Bronchial epithelial cell (primary cell): ENCODE measurements at regions not wholly inside any gene's neighbourhood (a gene's known extent, or its start where the extent isn't known, plus 50 kb on each side); places are given as distances from the start of the nearest gene placed in this dataset.
A peak's percentile ranks its signal among the peaks of the same experiment; 100 is the strongest.

ENCODE experiments used
- DNase-seq: peaks from one replicate; pipeline ENCODE4 v3.0.0-alpha.2; 2010; ENCODE audit warnings: low read depth
- FAIRE-seq: peaks from 2 replicates; lab custom pipeline; 2011; peaks lifted over from hg19 to GRCh38; lab: Jason Lieb, UNC
- H3K27me3 ChIP-seq: 2 replicates; pipeline ENCODE4 v1.5.1; 2011; ENCODE audit warnings: low read length; ENCODE audit not compliant: control insufficient read depth, insufficient read depth
- H3K36me3 ChIP-seq: 2 replicates; pipeline ENCODE4 v1.5.1; 2011; ENCODE audit warnings: low read length; ENCODE audit not compliant: control insufficient read depth, insufficient read depth
- H3K4me3 ChIP-seq: 2 replicates; pipeline ENCODE4 v1.5.1; 2011; ENCODE audit warnings: mild to moderate bottlenecking, low read depth, low read length, control low read depth
- TF ChIP-seq, protein P1 (sequence below): IDR thresholded peaks from 2 replicates; pipeline ENCODE4 v1.5.1; 2011; ENCODE audit warnings: mild to moderate bottlenecking, moderate library complexity, low read length, control low read depth, inconsistent platforms; ENCODE audit not compliant: insufficient read depth, severe bottlenecking

DNA sequence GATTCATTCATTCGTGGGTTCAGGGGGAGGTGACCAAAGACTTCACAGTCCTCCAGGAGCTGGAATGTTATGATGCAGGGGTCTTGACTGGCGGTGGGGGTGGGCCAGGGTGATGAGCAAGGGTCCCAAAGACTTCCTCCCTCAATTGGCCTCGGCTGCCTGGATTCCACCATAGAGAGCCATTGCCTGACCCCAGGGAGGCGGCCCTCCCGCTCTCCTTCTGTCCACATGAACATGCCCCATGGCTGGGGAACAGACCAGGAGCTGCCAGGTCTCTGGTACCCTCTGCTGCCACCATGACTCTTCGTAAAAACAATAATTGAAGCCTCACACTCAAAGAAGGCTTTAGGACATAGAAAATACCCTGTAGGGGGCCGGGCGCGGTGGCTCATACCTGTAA, 102.5 kb upstream of the CASZ1 start:
- Histone ChIP-seq H3K4me3 (no peak overlapping the region), H3K36me3 (no peaks in the 10 kb centered on the region), H3K27me3 (no peaks in the 10 kb centered on the region)
- DNase-seq (no peak), FAIRE-seq (peak; percentile 47)
- TF ChIP-seq, protein P1, sequence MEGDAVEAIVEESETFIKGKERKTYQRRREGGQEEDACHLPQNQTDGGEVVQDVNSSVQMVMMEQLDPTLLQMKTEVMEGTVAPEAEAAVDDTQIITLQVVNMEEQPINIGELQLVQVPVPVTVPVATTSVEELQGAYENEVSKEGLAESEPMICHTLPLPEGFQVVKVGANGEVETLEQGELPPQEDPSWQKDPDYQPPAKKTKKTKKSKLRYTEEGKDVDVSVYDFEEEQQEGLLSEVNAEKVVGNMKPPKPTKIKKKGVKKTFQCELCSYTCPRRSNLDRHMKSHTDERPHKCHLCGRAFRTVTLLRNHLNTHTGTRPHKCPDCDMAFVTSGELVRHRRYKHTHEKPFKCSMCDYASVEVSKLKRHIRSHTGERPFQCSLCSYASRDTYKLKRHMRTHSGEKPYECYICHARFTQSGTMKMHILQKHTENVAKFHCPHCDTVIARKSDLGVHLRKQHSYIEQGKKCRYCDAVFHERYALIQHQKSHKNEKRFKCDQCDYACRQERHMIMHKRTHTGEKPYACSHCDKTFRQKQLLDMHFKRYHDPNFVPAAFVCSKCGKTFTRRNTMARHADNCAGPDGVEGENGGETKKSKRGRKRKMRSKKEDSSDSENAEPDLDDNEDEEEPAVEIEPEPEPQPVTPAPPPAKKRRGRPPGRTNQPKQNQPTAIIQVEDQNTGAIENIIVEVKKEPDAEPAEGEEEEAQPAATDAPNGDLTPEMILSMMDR = no peak

DNA sequence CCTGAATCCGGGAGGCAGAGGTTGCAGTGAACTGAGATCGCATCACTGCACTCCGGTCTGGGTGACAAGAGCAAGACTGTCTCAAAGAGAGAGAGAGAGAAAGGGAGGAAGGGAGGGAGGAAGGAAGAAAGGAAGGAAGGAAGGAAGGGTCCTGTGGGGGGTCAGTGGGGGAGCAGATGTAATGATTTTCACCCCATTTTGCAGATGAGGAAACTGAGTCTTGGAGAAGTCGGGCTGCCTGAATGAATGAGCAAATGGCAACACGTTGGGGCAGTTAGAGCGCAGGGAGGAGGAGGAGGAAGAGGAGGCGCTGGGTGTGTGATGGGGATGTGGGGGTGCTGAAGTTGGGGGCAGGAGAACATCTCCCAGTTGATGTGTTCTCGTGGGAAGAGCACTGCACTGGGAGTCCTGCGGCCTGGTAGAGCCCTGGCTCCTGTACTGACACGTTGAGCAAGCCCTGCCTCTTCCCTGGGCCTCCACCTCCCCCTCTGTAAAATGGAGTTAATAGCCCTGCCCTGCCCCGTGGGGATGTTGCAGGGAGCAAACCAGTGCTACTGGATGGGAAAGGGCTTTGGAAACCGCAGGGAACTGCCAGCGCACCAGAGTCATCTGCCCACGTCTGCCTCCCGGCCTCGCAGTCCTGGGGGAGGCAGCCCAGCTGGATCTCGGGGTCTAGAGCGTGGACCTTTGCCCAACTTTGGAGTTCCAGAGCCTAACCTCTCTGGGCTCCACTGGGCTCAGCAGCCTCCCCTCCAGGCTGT, 103.2 kb upstream of the CASZ1 start:
- Histone ChIP-seq H3K27me3 (no peaks in the 10 kb centered on the region), H3K4me3 (no peak overlapping the region), H3K36me3 (no peaks in the 10 kb centered on the region)
- TF ChIP-seq, protein P1 = no peak
- DNase-seq (peak; percentile 60), FAIRE-seq (peak; percentile 28)

DNA sequence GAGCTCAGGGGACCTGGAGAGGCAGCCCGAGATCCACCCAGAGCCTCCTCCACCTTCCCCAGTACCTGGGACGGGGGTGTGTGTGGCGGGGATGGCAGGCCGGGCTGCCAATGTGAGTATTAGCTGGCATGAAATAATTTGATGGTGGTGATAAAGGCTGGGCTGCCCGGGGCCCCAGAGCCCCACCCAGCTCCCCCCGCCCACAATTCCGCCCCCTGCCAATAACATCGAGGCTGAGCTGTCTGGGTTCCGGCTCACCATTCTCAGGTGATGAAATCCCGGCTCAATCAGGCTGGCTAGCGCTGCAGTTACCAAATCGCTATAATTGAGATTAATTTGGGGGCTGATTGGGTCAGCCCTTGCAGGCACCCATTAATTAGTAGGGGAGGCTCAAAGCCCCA, 103.8 kb upstream of the CASZ1 start:
- DNase-seq (peak; percentile 58), FAIRE-seq (no peak)
- TF ChIP-seq, protein P1 = no peak
- Histone ChIP-seq H3K4me3 (peak overlapping the region; percentile 21), H3K27me3 (no peaks in the 10 kb centered on the region), H3K36me3 (no peaks in the 10 kb centered on the region)

DNA sequence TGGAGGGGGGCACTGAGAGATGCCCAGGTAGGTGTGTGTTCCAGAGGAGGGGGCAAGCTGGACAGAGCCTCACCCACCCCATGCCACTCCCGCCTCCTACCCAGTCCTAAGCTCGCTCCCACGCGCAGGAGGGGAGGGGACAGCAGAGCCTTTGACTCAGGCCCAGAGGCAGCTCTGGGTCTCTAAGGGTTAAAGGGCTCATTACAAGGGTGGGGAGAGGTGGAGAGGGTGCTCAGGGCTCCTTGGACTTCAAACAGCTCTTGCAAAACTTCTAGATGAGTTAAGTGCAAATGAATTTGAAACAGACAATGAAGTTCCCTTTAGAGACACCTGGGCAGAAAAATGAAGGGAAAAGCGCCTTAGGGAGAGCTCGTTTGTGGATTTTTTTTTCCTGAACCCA, 104.2 kb upstream of the CASZ1 start:
- FAIRE-seq (peak; percentile 79), DNase-seq (peak; percentile 77)

DNA sequence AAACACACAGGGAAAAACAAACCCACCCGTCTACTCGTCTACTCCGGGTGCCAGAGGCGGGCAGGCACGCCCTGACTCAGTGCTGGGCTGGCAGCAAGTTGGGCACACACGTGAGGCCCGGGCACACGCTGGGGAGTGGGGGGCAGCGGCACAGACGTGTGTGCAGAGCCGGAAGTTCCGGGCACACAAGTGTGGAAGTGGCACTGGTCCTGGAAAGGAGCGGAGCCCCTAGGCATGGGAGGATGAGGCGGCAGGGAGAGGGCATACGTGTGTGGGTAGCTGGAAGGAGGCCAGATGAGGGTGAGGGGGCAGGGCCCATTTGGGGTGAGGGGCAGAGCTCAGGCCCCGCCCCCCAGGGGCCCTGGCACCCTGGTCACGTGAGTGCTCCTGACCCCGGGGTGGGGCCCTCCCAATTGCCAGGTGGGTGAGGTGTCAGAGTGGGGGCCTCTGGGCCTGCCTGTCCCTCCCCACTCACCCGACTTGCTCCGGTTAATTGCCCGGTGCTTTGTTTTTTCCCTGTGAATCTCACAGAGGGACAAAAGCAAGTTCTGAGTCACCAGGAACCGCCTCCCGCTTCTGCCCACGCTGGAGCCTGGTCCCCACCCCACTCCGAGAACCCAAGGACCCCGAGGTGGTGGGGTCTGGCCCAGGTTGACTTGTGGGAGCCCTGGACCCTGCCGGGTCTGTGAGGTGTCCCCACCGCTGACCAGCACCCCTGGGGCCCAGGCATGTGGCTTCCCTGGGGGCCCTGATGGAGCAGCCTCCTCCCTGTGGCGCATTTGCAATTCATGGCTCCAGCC, 104.8 kb upstream of the CASZ1 start:
- DNase-seq (peak; percentile 58), FAIRE-seq (no peak)
- Histone ChIP-seq H3K36me3 (no peaks in the 10 kb centered on the region), H3K4me3 (peak overlapping the region; percentile 28), H3K27me3 (no peaks in the 10 kb centered on the region)
- TF ChIP-seq, protein P1 = no peak

More for the DNA sequence above, 104.2 kb upstream of the CASZ1 start:
- peak overlapping the region; percentile 28 for H3K4me3 ChIP-seq
- no peaks in the 10 kb centered on the region for H3K27me3 ChIP-seq
- TF ChIP-seq, protein P1 = no peak
- H3K36me3 ChIP-seq = no peaks in the 10 kb centered on the region
